OCI-LY1 (cell line): ENCODE measurements at regions not wholly inside any gene's neighbourhood (a gene's known extent, or its start where the extent isn't known, plus 50 kb on each side); places are given as distances from the start of the nearest gene placed in this dataset.

Source experiments
- H2AFZ ChIP-seq: fragments of 200-600 bp; sonication (generic), shearing (Covaris generic); 2 replicates; pipeline ENCODE4 v1.6.0; 2014; ENCODE audit warnings: antibody characterized with exemption, mild to moderate bottlenecking, low read length
- H3F3A ChIP-seq: fragments of 200-600 bp; sonication (generic), shearing (Covaris generic); 2 replicates; pipeline ENCODE4 v1.6.0; 2014; ENCODE audit warnings: mild to moderate bottlenecking, antibody characterized with exemption, low read length, moderate library complexity; ENCODE audit not compliant: insufficient read depth
- H3K27ac ChIP-seq: fragments of 200-600 bp; sonication (generic); 2 replicates; pipeline ENCODE4 v1.5.1; 2014; ENCODE audit warnings: low read length, mixed run types, mild to moderate bottlenecking, low read depth; ENCODE audit not compliant: poor library complexity, severe bottlenecking
- H3K27me3 ChIP-seq: fragments of 200-600 bp; sonication (generic); 2 replicates; pipeline ENCODE4 v1.6.0; 2014; ENCODE audit warnings: antibody characterized with exemption, mild to moderate bottlenecking, low read length, moderate library complexity; ENCODE audit not compliant: insufficient read depth
- H3K36me3 ChIP-seq: fragments of 200-600 bp; sonication (generic); 2 replicates; pipeline ENCODE4 v1.6.1; 2014; ENCODE audit warnings: mild to moderate bottlenecking, antibody characterized with exemption, low read length, moderate library complexity, mixed read lengths; ENCODE audit not compliant: insufficient read depth
- H3K4me1 ChIP-seq: fragments of 200-600 bp; sonication (generic); 2 replicates; pipeline ENCODE4 v1.5.1; 2014; ENCODE audit warnings: mild to moderate bottlenecking, low read length, moderate library complexity; ENCODE audit not compliant: insufficient read depth, severe bottlenecking
- H3K4me2 ChIP-seq: fragments of 200-600 bp; sonication (generic), shearing (Covaris generic); 2 replicates; pipeline ENCODE4 v1.6.1; 2014; ENCODE audit warnings: low read length
- H3K4me3 ChIP-seq: fragments of 200-600 bp; sonication (generic); 2 replicates; pipeline ENCODE4 v1.5.1; 2014; ENCODE audit warnings: low read length, low read depth, mild to moderate bottlenecking, mixed read lengths; ENCODE audit not compliant: poor library complexity, severe bottlenecking
- H3K79me2 ChIP-seq: fragments of 200-600 bp; shearing (Covaris generic); 2 replicates; pipeline ENCODE4 v1.6.1; 2016; ENCODE audit warnings: mixed run types, low read length, mixed read lengths; ENCODE audit not compliant: insufficient read depth
- H3K9ac ChIP-seq: fragments of 200-600 bp; sonication (generic), shearing (Covaris generic); 2 replicates; pipeline ENCODE4 v1.6.1; 2014; ENCODE audit warnings: mild to moderate bottlenecking, low read length, mixed read lengths
- H3K9me2 ChIP-seq: fragments of 200-600 bp; sonication (generic), shearing (Covaris generic); 2 replicates; pipeline ENCODE4 v1.6.1; 2014; ENCODE audit warnings: low read depth, mild to moderate bottlenecking, low read length, mixed read lengths
- H3K9me3 ChIP-seq: fragments of 200-600 bp; shearing (Covaris generic); 2 replicates; pipeline ENCODE4 v1.6.1; 2014; ENCODE audit warnings: low read length, mixed read lengths
- H4K20me1 ChIP-seq: fragments of 200-600 bp; sonication (generic), shearing (Covaris generic); 2 replicates; pipeline ENCODE4 v1.6.0; 2016; ENCODE audit warnings: mild to moderate bottlenecking, low read length; ENCODE audit not compliant: insufficient read depth
- CTCF ChIP-seq: fragments of 200-600 bp; sonication (generic), shearing (Covaris generic); IDR thresholded peaks from 2 replicates; pipeline ENCODE4 v1.5.1; 2017; ENCODE audit warnings: mild to moderate bottlenecking, antibody characterized with exemption, low read length, moderate library complexity, mixed read lengths
- EZH2 ChIP-seq: fragments of 200-600 bp; sonication (generic), shearing (Covaris generic); IDR thresholded peaks from 2 replicates; pipeline ENCODE4 v1.8.0; 2017; ENCODE audit warnings: borderline replicate concordance, mixed run types, mild to moderate bottlenecking, antibody characterized with exemption, low read length, moderate library complexity, mixed read lengths

GRCh38 chr2:21642647-21643046, 518.9 kb downstream of the TDRD15 start:
- Histone ChIP-seq H3K79me2 (no peaks in the 10 kb centered on the region), H3K9me2 (no peaks in the 10 kb centered on the region), H3K9ac (no peak overlapping the region), H4K20me1 (no peaks in the 10 kb centered on the region), H3K27ac (no peak overlapping the region), H3F3A (no peaks in the 10 kb centered on the region), H3K4me1 (no peaks in the 10 kb centered on the region), H2AFZ (no peak overlapping the region), H3K4me3 (no peak overlapping the region), H3K9me3 (no peaks in the 10 kb centered on the region), H3K36me3 (no peaks in the 10 kb centered on the region), H3K4me2 (no peak overlapping the region), H3K27me3 (no peaks in the 10 kb centered on the region)
- no peak for TF ChIP-seq CTCF
- TF ChIP-seq EZH2 = no peak

- H3K79me2 ChIP-seq = no peaks in the 10 kb centered on the region
- H3K4me2 ChIP-seq = no peak overlapping the region
- H3F3A ChIP-seq = no peaks in the 10 kb centered on the region
- H3K9me3 ChIP-seq = no peaks in the 10 kb centered on the region
- no peaks in the 10 kb centered on the region for H3K4me1 ChIP-seq
- no peak overlapping the region for H3K4me3 ChIP-seq
- H3K9me2 ChIP-seq = no peaks in the 10 kb centered on the region
- no peaks in the 10 kb centered on the region for H3K27me3 ChIP-seq
- H3K9ac ChIP-seq = no peak overlapping the region
- H3K36me3 ChIP-seq = no peaks in the 10 kb centered on the region
- no peak overlapping the region for H3K27ac ChIP-seq
- no peak for TF ChIP-seq CTCF
- TF ChIP-seq EZH2 = no peak
- no peak overlapping the region for H2AFZ ChIP-seq
- H4K20me1 ChIP-seq = no peaks in the 10 kb centered on the region
Observed at GRCh38 chr2:21643180-21643579, 519.4 kb downstream of the TDRD15 start.

- H2AFZ ChIP-seq = no peak overlapping the region
- no peaks in the 10 kb centered on the region for H3F3A ChIP-seq
- no peak overlapping the region for H3K9ac ChIP-seq
- H4K20me1 ChIP-seq = no peaks in the 10 kb centered on the region
- no peak overlapping the region for H3K27ac ChIP-seq
- no peak overlapping the region for H3K4me3 ChIP-seq
- no peaks in the 10 kb centered on the region for H3K79me2 ChIP-seq
- no peaks in the 10 kb centered on the region for H3K4me1 ChIP-seq
- H3K4me2 ChIP-seq = no peak overlapping the region
- TF ChIP-seq CTCF (no peak), EZH2 (no peak)
- H3K27me3 ChIP-seq = no peaks in the 10 kb centered on the region
- no peaks in the 10 kb centered on the region for H3K36me3 ChIP-seq
- no peaks in the 10 kb centered on the region for H3K9me2 ChIP-seq
- H3K9me3 ChIP-seq = no peaks in the 10 kb centered on the region
Observed at GRCh38 chr2:21644266-21644665, 520.5 kb downstream of the TDRD15 start.
